NT2/D1 (cell line): ENCODE measurements at regions not wholly inside any gene's neighbourhood (a gene's known extent, or its start where the extent isn't known, plus 50 kb on each side); places are given as distances from the start of the nearest gene placed in this dataset.

Experiments used
- SUZ12 ChIP-seq: IDR thresholded peaks from 2 replicates; pipeline ENCODE4 v1.6.1; 2011; ENCODE audit not compliant: insufficient read length, insufficient read depth; ENCODE audit errors: extremely low read depth
- YY1 ChIP-seq: IDR thresholded peaks from 2 replicates; pipeline ENCODE4 v1.6.1; 2011; ENCODE audit not compliant: insufficient read length, insufficient read depth
- ZNF274 ChIP-seq: IDR thresholded peaks from 2 replicates; pipeline ENCODE4 v1.6.1; 2011; ENCODE audit warnings: mild to moderate bottlenecking, low read depth, low read length

GRCh38 chr11:69923196-69923595 is 104.0 kb upstream of the FGF3 start:
- TF ChIP-seq YY1 (no peak), ZNF274 (no peak), SUZ12 (no peak)
